Activated CD8-positive, alpha-beta T cell treated with anti-CD3 and anti-CD28 coated beads for 36 hours (primary cell): ENCODE measurements at regions not wholly inside any gene's neighbourhood (a gene's known extent, or its start where the extent isn't known, plus 50 kb on each side); places are given as distances from the start of the nearest gene placed in this dataset.

ENCODE experiments used
- ATAC-seq: fragments of 200-7000 bp; cut with Tn5 transposase; one replicate; pipeline ENCODE4 v1.10.0; 2021; ENCODE audit warnings: mild to moderate bottlenecking, moderate library complexity
- CTCF ChIA-PET: fragments of 350-600 bp; sonication (Branson Sonifier 250); formaldehyde crosslinking; loops from one replicate; lab custom pipeline; 2021; ENCODE audit warnings: antibody characterized with exemption; lab: Charles Lee
- POLR2A ChIA-PET: fragments of 350-600 bp; sonication (Branson Sonifier 250); formaldehyde crosslinking; loops from one replicate; lab custom pipeline; 2021; ENCODE audit warnings: antibody characterized with exemption; lab: Charles Lee
- DNase-seq: peaks from one replicate; pipeline ENCODE4 v3.0.0-alpha.2; 2020
- H3K27ac Mint-ChIP-seq: one replicate; pipeline ENCODE4 v1.8.0; 2021; ENCODE audit warnings: mild to moderate bottlenecking, mixed read lengths
- H3K27me3 Mint-ChIP-seq: one replicate; pipeline ENCODE4 v1.8.0; 2021; ENCODE audit warnings: mixed read lengths
- H3K36me3 Mint-ChIP-seq: one replicate; pipeline ENCODE4 v1.8.0; 2021; ENCODE audit warnings: low read depth, mixed read lengths
- H3K4me1 Mint-ChIP-seq: one replicate; pipeline ENCODE4 v1.8.0; 2021; ENCODE audit warnings: low read depth, mixed read lengths
- H3K4me3 Mint-ChIP-seq: one replicate; pipeline ENCODE4 v1.8.0; 2021; ENCODE audit warnings: mild to moderate bottlenecking, moderate library complexity, mixed read lengths
- H3K9me3 Mint-ChIP-seq: one replicate; pipeline ENCODE4 v1.8.0; 2021; ENCODE audit warnings: mixed read lengths
- CTCF ChIP-seq: fragments of 200-600 bp; IDR thresholded peaks from one replicate; pipeline ENCODE4 v1.8.0; 2022; ENCODE audit warnings: antibody characterized with exemption, mild to moderate bottlenecking
- intact Hi-C: fragments of 100-400 bp; cut with micrococcal nuclease; formaldehyde crosslinking; loops from one replicate; pipeline ENCODE4 v1.10.0; 2022

DNA sequence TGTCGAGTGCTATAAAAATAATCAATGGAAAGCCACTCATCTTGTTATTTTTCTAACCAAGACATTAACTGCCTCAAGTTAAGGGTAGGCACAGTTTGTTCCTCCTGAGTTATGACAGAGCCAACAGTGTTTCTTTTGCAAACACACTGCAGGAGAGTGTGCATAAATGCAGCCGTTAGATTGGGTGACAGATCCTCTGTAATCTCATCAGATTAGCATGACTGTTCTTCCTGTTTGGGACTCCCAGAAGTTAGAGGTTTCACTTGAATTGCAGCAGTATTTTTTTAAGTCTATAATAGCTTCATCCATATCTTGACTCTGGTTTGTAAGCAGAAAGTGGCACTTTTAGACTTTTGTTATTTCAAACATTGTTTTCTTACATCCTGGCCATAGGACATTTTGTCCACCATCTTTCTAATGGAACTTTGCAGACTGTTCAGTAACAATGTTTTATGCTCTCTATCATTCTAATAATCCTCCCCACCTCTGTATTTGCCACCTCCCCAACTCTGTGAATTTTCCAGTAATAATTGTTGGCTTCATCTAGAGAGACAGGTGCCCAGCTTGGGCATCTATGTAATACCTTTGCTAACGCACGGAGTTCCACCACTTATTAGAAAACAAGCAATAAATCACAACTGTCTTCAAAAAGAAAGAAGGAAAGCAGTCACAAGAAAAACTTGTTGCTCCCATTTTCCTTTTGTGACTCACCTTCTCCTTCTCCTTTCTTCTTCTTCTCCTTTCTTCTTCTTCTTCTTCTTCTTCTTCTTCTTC, 560.0 kb downstream of the ADCYAP1 start:
- DNase-seq (no peak), ATAC-seq (no peak)
- CTCF ChIA-PET, result no interaction called here
- no peak overlapping the region for H3K4me3 Mint-ChIP-seq
- no peaks in the 10 kb centered on the region for H3K27me3 Mint-ChIP-seq
- intact Hi-C loops, result no loop called here
- no peaks in the 10 kb centered on the region for H3K36me3 Mint-ChIP-seq
- no peak overlapping the region for H3K27ac Mint-ChIP-seq
- TF ChIP-seq CTCF, result no peak
- POLR2A ChIA-PET, result no interaction called here
- H3K9me3 Mint-ChIP-seq, result peaks cover 7% of the 10 kb centered on the region
- H3K4me1 Mint-ChIP-seq, result no peaks in the 10 kb centered on the region

- Mint-ChIP-seq H3K27me3 (no peaks in the 10 kb centered on the region), H3K4me1 (no peaks in the 10 kb centered on the region), H3K4me3 (no peak overlapping the region), H3K9me3 (peaks cover 3% of the 10 kb centered on the region), H3K36me3 (no peaks in the 10 kb centered on the region), H3K27ac (no peak overlapping the region)
- intact Hi-C loops, result no loop called here
- CTCF ChIA-PET, result no interaction called here
- no peak for DNase-seq
- TF ChIP-seq CTCF, result no peak
- ATAC-seq, result no peak
- POLR2A ChIA-PET, result no interaction called here
Measured at GRCh38 chr18:1466035-1466434, 561.4 kb downstream of the ADCYAP1 start.

GRCh38 chr18:1467461-1467964, 562.8 kb downstream of the ADCYAP1 start:
- POLR2A ChIA-PET, result no interaction called here
- no peak for TF ChIP-seq CTCF
- Mint-ChIP-seq H3K4me1 (no peaks in the 10 kb centered on the region), H3K4me3 (no peak overlapping the region), H3K27ac (no peak overlapping the region), H3K36me3 (no peaks in the 10 kb centered on the region), H3K9me3 (peaks cover 3% of the 10 kb centered on the region), H3K27me3 (no peaks in the 10 kb centered on the region)
- intact Hi-C loops, result no loop called here
- CTCF ChIA-PET, result no interaction called here
- no peak for DNase-seq
- ATAC-seq, result no peak

GRCh38 chr18:1468550-1468949, 563.9 kb downstream of the ADCYAP1 start:
- TF ChIP-seq CTCF, result no peak
- ChIA-PET POLR2A (interaction anchor here (0.6 kb wide), 1 partner anchor 1296 kb away, joined by 3 read pairs; no protein-coding TSS in a partner anchor), CTCF (no interaction called here)
- DNase-seq (no peak), ATAC-seq (no peak)
- no peaks in the 10 kb centered on the region for H3K36me3 Mint-ChIP-seq
- no peaks in the 10 kb centered on the region for H3K4me1 Mint-ChIP-seq
- no peaks in the 10 kb centered on the region for H3K27me3 Mint-ChIP-seq
- intact Hi-C loops, result no loop called here
- H3K9me3 Mint-ChIP-seq, result peaks cover 3% of the 10 kb centered on the region
- no peak overlapping the region for H3K27ac Mint-ChIP-seq
- no peak overlapping the region for H3K4me3 Mint-ChIP-seq

- Mint-ChIP-seq H3K9me3 (no peaks in the 10 kb centered on the region), H3K4me1 (no peaks in the 10 kb centered on the region), H3K36me3 (no peaks in the 10 kb centered on the region), H3K27me3 (no peaks in the 10 kb centered on the region), H3K4me3 (no peak overlapping the region), H3K27ac (no peak overlapping the region)
- DNase-seq (no peak), ATAC-seq (no peak)
- TF ChIP-seq CTCF, result no peak
- ChIA-PET POLR2A (no interaction called here), CTCF (no interaction called here)
- intact Hi-C loops, result no loop called here
Measured at GRCh38 chr18:1475867-1476266, 571.2 kb downstream of the ADCYAP1 start.
